ENCODE measurements at regions not wholly inside any gene's neighbourhood (a gene's known extent, or its start where the extent isn't known, plus 50 kb on each side); places are given as distances from the start of the nearest gene placed in this dataset.

DNA sequence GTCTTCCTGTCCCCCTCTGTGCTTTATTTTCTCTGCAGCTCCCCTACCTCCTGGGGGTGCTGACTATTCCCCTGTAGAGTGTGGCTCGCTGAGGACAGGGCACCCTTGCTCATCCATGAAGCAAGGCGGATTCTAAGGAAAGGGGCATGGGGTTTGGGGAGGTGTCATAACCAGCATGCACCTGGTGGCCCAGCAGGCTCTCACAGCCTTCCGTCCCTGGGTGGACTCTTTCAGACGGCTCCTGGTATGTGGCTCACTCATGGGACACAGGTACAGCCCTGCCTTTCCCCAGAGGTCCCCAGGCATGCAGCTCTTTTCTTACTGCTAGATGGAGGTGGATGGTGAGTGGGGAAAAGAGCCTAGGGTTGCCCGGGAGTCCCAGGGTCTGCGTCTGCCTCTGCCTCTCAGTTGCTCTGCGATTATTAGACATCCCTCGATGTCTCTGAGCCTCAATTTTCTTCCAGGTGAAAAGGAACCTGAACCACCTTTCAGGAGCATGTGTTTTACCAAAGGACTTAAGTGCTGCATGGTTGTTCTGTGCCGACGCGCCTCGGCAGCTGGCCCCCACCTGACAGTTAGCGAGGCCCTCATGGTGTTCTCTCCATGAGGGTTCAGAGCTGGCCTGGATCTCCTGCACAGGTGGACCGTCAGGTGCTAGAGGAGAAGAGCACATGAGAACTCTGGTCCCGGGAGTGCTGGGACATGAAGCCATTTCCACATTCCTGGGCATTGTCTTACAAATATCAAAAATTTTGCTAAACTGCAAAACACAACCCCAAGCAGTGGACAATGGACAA, 172.5 kb upstream of the SHH start:
- no peak for DNase-seq

DNA sequence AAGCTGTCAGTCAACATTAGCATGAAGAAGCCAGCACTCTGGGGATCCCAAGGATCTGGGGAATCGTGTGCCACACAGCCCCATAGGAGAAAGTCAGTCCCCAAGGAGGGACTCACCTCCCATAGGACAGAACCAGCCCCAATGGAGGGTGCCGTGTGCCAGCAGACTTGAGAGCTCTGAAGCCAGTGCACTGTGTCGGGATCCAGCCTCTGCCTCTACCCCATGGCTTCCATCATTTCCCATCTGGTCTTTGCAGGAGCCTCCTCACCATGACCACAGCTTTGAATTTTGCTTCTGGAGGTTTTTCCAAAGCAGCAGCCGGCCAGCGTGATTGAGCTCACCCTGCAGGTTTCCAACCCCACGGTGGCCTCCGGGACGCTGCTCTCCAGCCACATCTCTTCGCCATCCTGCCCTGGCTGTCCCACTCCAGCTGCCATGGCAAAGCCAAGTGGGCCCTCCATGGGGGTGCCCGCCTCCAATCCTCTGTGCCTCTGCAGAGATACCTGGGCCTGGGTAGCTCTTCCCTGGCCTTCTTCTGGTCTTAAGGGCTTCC, 171.8 kb upstream of the SHH start:
- DNase-seq, result no peak

DNA sequence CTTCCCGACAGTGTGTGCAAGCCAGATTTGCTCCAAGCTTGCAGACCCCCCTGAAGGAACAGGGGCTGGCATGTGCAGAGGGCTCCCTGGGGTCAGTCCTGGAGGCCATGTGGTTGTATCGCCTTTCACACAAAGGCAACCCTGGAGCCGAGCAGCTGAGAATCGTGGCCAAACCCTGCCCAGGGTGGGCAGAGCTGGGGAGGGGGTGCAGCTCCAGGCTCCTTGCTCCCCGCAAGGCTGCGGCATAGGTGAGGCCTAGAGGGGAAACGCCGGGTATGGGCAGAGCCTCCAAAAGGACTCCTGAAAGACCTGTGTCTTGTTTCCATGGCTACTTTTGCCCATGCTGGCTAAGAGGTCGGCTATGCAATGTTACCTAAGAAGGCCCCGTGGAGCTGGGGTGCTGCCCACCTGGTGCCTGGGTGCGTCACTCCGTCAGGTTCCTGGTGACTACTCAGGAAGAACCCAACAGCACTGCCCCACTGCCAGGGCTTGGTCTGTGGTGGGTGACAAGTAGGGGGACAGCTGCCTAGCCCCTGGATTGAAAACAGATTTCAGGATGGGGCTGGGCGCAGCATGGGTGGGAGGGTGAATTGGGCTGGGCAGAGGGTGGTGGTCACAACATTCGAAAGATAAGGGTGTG, 171.0 kb upstream of the SHH start:
- DNase-seq, result no peak

DNA sequence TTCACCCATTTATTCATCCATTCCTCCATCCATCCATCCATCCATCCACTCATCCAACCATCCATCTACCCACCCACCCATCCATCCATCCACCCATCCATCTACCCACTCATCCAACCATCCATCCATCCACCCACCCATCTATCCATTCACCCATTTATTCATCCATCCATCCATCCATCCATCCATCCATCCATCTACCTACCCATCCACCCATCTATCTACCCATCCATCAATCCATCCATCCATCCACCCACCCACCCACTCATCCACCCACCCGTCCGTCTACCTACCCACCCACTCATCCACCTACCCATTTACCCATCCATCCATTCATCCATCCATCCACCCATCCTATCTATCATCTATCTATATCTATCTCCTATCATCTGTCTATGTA, 169.4 kb upstream of the SHH start:
- DNase-seq, result no peak

DNA sequence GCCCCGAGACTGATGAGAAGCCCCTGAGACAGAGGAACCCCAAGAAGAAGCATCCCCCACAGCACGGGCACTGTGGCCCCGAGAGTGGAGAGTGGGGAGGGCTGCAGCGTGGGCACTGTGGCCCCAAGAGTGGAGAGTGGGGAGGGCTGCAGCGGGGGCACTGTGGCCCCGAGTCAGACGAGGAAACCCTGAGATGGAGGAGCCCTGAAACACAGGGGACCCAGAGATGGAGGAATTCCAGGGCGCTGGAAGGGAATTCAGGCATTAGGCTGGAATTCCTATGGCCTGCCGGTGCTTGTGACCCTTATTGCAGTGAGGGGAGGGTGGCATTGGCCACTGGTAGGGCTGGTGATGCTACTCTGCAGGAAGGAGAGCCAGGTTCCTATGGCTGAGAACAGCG, 168.6 kb upstream of the SHH start:
- no peak for DNase-seq

DNA sequence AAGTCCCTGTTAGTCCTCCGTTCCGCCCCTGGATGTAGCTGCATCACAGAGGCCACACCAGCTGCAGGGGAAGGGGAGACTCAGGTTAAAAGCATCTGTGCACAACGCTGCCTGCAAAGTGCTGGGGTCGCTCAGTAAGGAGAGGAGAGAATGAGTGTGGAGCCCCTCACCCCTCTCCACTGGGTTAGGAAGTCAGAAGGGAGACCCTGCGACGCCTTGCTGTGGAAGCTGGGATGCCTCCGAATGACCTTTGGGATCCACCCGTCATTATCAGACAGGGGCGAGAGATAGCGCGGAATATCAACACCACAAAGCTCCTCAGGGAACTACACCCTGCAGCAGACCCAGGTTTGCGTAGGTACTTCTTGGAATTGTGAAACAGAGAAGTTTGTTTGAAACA, 167.7 kb upstream of the SHH start:
- DNase-seq, result no peak

DNA sequence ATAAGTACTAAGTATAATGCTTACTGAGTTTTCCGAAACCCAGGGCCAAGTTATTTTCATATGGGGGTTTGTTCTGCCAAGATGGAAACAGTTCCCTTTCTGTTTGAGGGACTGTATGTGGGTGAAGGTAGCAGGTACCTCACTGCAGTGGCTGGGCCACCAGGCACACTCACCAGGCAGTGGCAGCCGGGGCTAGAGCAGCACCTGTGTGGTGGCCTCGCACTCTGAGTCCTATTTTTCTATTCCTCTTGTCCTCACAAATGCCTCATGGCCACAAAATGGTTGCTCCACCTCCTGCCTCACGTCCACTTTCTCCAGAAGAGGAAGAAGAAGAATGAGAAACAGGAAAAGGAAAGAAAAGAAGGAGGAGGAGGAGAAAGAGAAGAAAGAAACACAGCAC, 167.3 kb upstream of the SHH start:
- no peak for DNase-seq

DNA sequence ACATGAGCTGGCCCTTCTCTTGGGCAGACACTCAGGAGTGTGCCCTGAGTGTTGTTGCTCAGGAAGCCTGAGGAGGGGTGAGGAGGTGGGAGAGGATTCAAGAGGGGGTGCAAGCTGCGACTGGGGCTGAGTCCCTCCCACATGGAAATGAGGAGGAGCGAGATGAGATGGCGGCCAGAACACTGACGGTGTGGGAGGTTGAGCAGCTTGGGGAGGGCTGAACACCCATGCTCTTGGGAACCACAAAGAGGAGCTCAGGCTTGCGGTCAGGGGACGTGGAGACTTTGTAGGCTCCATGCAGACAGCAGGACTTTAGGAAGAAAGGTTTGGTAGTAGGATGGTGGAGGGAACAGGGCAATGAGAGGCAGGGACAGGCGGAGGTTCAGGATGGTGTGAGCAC, 163.2 kb upstream of the SHH start:
- no peak for DNase-seq

DNA sequence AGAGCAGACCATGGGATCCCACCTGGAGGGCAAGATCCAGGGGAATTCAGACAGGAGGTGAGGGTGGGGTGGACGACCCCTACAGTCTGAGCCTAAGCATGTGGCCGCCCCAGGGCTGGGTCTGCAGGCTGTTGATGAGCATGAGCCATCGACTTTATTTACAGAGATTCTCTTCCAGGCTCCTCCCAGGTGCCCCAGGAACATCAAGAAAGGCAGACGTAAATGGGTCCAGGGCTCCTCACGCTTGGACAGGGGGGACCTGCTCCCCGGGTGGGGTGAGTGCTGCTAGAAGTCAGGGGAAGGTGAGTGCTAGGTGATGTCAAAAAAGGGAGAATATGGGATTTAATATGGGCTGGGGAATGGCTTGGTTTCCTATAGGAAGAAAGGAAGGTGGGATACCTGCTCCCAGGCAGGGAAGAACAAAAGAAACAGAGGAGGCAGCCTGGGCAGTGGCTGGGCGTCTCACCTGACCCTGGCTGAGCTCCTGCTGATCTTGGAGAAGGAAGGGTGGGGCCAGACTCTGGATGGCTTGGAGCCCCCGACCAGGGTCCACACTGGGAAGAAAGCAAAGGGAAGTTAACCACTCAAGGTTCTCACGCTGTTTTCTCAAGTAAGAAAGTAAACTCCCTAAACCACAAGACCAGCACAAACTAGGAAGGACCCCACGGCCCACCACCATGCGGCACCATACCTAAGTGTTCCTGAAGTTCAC, 162.1 kb upstream of the SHH start:
- no peak for DNase-seq

DNA sequence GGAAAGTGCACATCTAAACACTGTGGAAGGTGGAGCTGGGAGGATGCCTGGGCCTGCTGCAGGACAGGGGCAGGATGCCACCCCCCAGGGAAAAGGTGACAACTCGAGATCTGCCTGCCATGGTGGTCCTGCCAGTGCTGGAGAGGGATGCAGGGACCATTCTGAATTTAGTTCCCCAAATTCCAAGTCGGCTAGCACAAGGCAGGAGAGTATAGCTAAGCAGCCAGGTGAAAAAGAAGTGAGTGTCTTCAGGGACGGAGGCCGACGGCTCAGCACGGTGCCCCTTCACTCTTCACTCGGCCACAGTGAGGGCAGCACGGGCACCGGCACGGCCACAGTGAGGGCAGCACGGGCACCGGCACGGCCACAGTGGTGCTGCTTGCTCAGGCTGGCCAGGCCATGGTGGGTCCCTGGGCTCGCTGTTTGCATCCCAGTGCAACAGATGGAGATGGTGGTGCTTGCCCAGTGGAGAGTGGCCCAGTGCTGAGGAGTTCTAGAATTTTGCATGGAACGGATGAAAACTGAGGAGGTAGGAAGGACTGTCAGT, 161.3 kb upstream of the SHH start:
- DNase-seq, result no peak

DNA sequence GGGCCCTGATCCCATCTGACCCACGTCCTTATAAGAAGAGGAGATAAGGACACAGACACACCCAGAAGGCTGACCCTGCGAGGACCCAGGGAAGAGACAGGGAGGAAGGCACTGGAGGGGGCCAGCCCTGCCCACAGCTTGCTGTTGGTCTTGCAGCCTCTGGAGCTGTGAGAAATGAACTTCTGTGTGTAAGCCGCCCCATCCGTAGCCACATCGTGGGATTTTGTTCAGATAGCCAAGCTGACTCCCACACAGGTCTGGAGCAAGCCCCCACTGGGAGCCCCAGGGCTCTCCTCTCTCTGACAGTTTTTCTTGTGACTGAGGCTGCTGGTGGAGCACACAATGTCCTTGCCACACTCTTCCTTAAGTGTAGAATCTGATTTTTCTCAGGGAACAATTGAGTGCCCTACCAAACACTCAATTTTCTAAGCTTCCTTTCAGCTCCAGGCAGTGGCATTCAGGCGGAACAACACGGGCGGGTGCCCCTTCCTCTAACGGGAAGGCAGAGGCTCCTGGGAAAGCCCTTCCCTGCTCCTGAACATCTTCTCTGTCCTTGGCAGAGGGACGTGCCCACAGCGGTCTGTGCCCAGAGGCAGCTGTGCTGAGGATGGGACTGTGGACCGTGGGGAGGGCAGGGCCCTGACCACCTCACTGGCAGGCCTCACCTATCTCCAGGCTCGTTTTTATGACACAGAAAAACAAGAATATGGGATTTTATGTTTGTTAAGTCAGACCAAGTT, 160.6 kb upstream of the SHH start:
- DNase-seq, result no peak

DNA sequence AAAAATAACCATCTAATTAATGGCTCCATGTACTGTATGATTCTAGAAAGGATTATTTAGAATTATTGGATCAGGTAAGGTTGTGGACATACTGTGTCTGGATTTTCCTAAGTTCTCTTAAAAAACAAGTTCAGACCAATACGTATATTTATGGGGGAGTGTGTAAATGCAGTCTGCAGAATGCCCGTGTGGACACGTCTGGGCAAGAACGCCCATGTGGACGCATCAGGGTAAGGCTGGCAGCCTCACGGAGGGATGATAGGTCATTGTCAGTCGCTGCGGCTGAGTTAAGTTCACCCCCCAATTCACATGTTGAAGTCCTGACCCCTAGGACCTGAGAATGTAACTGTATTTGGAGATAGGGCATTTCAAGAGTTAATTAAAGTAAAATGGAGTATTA, 160.0 kb upstream of the SHH start:
- no peak for DNase-seq

DNA sequence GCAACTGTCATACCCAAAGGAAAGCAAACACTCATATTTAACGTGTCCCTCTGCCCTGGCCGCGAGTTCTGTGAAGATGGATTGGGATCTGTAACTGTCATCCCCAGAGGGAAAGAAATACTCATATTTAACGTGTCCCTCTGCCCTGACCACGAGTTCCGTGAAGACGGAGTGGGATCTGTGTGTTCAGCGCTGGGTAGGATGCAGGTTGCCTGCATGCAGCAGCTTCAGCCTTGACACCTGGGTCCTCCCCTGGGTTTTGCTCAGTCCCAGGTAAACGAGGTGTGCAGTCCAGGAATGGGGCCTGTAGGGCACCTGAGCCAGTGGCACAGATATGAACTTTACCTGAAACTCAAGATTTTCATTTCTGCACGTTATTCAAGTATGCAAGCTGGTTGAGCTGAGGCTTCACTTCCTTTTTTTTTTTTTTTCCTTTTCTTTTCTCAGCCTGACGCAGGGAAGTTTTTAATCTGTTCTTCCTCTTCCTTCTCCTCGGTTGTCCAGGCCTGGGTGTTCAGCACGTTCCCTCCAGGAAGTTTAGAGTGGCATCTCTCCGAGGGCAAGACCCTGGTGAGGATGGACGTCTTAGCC, 159.0 kb upstream of the SHH start:
- DNase-seq, result no peak

DNA sequence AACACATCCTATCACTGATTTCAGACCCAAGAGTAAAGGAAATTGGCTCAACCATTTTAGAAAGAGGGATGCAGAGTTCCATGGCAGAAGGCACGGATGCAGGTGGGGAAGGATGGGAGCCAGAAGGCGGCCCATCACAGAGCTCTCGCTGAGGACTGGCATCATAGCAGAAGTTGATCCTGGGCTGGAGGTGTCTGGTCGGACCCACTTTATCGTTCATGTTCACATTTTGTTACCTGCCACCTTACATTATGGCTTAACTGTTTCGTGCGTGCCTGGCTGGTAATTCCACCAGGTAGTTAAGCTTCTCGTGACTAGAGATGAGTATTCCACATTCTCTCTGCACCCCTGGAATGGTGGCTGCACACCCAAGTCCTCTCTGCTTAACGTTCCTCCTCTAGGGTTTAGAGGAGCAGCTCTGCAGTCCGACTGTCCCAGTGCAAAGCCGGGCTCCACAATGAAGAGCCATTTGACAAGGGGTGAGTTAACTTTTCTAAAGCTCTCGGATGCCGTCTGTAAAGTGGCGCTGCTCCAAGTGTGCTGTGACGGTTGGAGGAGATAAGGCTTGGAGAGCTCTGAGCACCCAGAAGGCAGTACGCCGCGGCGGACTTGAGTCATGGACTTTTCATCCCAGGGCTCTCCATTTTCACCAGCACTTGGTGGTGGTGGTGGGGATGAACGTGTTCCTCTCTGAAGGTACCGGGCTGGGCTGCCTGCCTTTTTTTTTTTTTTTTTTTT, 157.1 kb upstream of the SHH start:
- no peak for DNase-seq

DNA sequence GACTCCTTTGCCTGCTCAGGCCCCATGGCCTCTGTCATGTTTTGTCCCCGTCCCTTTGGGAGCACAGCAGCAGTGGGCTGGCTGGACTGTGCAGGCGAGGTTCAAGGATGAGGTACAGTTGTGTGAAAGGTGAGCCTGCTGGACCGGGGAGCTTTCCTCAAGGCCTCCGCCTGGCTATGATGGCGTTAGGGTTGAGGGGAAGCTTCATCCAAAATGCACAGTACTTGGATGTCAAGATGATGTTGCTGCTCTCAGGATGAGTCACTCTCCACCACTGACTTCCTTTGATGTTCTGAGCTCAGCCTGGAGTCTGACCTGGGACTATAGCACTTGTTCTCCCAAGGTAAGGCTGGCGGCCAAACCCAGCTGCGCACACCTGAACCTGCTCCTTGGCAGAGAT, 152.7 kb upstream of the SHH start:
- no peak for DNase-seq

DNA sequence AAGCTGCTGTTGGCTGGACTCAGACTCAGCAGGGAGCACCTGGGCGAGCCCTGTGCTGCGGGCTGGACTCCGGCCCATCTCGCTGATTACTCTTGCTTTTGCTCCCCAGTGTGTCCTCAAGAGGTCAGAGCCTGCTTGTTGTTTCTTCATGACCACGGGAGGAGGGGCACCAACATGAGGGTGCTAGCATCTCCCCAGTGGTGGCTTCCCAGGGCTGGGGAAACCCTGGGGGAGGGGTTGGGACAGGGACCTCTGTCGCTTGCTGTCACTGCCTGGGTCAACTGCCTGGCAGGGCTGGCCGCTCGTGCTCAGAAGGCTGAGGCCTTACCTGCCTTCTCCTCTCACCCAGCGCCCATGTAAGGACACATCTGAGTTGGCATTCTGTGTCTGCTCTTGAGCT, 152.3 kb upstream of the SHH start:
- no peak for DNase-seq

DNA sequence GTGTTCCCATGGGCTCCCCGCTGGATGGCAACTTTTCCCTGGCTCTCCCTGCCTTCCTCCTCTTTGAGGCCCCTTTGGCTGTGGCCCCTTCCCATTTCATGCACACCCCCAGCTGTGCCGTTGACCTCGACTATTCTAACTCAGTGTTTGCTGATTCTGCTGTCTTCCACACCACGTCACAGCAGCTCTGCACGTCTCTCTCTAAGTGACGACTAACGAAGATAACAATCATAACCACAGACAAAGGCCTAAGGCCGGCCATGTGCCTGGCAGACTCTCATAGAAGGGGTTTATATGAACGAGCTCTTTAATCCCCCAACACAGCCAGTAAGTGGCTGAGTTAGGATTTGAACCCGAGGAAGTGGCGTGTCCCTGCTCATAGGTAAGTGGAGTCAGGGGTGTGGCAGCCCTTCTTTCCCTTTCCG, 151.5 kb upstream of the SHH start:
- DNase-seq, result no peak

DNA sequence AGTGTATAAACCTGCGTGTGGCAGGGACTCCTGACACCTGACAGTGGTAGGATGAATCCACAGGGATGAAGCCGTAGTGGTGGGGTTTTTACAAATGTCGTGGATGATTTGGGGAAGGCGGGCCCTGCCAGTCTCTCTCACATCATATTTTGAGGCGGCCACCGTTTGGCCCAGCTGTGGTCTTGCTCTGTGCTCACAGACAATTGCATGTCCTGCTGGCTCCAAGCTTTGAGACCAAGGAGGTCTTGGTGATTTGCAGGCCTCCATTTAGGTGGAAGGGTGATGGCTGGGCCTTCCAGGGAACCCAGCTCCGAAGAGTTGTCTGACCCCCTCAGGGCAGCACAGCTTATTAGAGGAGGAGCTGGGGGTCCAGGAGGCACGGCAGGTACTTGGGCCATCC, 151.1 kb upstream of the SHH start:
- no peak for DNase-seq

DNA sequence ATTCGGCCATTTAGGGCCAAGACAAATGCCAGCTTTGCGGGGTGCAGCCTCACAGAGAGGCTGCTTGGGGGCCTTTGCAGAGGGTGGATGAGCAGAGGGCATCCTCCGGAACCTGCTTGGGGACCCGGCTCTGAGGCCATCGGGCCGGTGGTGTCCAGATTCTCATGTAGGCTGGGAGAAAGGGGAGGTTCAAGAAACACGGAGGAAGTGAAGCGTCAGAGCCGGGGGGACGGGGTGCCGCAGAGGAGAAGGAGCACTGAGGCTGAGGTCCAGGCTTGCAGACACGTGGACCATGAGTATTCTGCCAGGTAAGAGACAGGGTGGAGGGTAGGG, 150.7 kb upstream of the SHH start:
- DNase-seq, result no peak

DNA sequence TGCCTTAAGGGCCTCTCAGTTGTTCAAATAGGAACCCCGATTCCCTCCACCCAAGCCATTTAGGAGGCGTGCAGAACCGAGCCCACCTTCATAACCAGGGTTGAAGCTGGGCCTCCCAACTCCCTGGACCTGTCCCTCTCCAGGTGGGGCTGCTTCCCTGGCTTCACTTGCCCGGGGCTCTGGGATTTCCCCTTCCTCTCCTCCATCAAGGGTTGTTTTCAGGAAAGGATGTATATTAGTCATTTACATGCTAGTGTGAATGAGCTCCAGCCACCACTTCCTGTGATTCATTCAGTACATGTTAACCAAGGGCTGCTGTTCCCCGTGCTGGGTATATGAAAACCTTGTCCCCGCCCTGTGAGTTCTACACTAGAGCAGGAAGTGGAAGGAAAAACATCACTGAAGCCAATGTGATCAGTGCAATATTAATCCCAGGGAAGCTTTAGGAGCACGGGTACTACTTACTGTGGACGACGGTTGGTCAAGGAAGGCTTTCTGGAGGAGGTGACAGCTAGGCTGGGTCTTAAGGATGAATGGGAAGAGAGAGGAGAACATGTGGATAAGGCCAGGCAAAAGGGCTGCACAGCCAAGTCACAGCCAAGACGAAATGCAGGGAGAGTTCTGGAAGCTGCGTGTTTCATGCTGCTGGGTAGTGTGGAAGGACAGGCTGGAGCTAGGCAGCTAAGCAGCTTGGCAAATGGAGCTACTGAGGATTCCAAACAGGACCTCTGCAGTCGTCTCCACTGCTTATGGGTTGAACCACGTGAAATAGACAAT, 150.1 kb upstream of the SHH start:
- DNase-seq, result no peak

Measured in T1000 (cell line).